AG10803 (cell line): ENCODE measurements at regions not wholly inside any gene's neighbourhood (a gene's known extent, or its start where the extent isn't known, plus 50 kb on each side); places are given as distances from the start of the nearest gene placed in this dataset.
A peak's percentile ranks its signal among the peaks of the same experiment; 100 is the strongest.

Experiments used
- DNase-seq: peaks from one replicate; pipeline ENCODE4 v3.0.0; 2010; ENCODE audit warnings: low read depth
- H3K4me3 ChIP-seq: 2 replicates; pipeline ENCODE4 v1.5.1; 2011; ENCODE audit warnings: mild to moderate bottlenecking, low read length, control low read depth
- TF ChIP-seq, protein P1 (sequence below): conservative IDR thresholded peaks from 2 replicates; pipeline ENCODE4 v1.5.1; 2011; ENCODE audit warnings: mild to moderate bottlenecking, low read length, control low read depth, inconsistent platforms

- TF ChIP-seq, protein P1, sequence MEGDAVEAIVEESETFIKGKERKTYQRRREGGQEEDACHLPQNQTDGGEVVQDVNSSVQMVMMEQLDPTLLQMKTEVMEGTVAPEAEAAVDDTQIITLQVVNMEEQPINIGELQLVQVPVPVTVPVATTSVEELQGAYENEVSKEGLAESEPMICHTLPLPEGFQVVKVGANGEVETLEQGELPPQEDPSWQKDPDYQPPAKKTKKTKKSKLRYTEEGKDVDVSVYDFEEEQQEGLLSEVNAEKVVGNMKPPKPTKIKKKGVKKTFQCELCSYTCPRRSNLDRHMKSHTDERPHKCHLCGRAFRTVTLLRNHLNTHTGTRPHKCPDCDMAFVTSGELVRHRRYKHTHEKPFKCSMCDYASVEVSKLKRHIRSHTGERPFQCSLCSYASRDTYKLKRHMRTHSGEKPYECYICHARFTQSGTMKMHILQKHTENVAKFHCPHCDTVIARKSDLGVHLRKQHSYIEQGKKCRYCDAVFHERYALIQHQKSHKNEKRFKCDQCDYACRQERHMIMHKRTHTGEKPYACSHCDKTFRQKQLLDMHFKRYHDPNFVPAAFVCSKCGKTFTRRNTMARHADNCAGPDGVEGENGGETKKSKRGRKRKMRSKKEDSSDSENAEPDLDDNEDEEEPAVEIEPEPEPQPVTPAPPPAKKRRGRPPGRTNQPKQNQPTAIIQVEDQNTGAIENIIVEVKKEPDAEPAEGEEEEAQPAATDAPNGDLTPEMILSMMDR = no peak
- DNase-seq = no peak
- H3K4me3 ChIP-seq = no peak overlapping the region
Observed at GRCh38 chrX:56498756-56499155, 64.7 kb upstream of the UBQLN2 start.

DNA sequence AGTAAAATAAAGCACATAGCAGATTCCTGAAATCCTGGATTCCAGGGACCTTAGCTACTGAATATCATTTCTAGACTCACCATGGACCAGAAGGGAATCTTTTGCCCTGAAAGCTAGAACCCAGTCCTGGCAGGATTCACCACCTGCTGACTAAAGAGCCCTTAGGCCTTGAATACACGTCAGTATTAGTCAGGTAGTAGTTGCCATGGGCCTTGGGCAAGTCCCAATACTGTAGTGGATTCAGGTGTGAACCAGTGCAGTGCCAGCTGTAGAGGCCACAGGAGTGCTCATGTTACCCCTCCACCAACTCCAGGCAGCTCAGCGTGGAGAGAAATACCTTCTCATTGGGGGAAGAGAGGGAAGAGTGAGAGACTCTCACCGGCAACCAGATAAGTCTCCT is 64.1 kb upstream of the UBQLN2 start:
- no peak overlapping the region for H3K4me3 ChIP-seq
- TF ChIP-seq, protein P1 = no peak
- DNase-seq = no peak

GRCh38 chrX:56503941-56504673 is 59.3 kb upstream of the UBQLN2 start:
- TF ChIP-seq, protein P1 = no peak
- DNase-seq = peak; percentile 16

DNA sequence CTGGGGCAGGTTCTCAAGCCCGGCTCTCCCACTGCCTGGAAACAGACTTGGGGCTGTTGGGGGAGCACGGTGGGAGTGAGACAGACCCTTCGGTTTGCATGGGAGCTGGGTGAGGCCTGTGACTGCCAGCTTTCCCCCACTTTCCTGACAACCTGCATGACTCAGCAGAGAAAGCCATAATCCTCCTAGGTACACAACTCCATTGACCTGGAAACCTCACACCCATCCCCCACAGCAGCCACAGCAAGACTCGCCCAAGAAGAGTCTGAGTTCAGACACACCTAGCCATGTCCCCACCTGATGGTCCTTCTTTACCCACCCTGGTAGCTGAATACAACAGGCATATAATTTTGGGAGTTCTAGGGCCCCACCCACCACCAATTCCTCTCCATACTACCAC is 57.6 kb upstream of the UBQLN2 start:
- DNase-seq = no peak

More at GRCh38 chrX:56503941-56504673, 59.3 kb upstream of the UBQLN2 start:
- no peak overlapping the region for H3K4me3 ChIP-seq

More for the DNA sequence above, 57.6 kb upstream of the UBQLN2 start:
- TF ChIP-seq, protein P1 = no peak
- no peak overlapping the region for H3K4me3 ChIP-seq
